ENCODE measurements at regions not wholly inside any gene's neighbourhood (a gene's known extent, or its start where the extent isn't known, plus 50 kb on each side); places are given as distances from the start of the nearest gene placed in this dataset.
A peak's percentile ranks its signal among the peaks of the same experiment; 100 is the strongest.

DNA sequence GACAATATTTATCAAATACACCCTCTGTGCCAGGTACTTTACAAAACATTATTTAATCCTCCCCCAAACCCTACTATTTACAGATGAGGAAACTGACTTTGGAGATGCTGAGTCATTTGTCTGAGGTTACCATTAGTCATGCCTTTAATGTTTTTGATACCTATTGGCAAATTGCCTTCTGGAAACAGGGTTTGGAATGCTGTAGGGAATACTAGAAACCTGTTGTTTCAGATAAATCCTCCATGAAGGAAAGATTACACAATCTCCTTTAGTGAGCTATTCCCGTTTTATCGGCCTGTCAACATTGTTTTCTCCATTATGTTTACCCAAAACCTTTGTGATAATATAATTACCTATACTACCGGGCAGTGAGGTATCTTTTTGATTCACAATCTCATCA lies 93.6 kb upstream of the ADGRF1 start:
- Mint-ChIP-seq H3K36me3 (no peaks in the 10 kb centered on the region), H3K4me1 (peaks cover 38% of the 10 kb centered on the region), H3K9me3 (no peaks in the 10 kb centered on the region), H3K27me3 (ENCODE audit: low read depth) (no peaks in the 10 kb centered on the region), H3K27ac (peak overlapping the region; percentile 53), H3K4me3 (no peak overlapping the region)
- TF ChIP-seq, protein P1, sequence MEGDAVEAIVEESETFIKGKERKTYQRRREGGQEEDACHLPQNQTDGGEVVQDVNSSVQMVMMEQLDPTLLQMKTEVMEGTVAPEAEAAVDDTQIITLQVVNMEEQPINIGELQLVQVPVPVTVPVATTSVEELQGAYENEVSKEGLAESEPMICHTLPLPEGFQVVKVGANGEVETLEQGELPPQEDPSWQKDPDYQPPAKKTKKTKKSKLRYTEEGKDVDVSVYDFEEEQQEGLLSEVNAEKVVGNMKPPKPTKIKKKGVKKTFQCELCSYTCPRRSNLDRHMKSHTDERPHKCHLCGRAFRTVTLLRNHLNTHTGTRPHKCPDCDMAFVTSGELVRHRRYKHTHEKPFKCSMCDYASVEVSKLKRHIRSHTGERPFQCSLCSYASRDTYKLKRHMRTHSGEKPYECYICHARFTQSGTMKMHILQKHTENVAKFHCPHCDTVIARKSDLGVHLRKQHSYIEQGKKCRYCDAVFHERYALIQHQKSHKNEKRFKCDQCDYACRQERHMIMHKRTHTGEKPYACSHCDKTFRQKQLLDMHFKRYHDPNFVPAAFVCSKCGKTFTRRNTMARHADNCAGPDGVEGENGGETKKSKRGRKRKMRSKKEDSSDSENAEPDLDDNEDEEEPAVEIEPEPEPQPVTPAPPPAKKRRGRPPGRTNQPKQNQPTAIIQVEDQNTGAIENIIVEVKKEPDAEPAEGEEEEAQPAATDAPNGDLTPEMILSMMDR (IDR thresholded peaks at IDR 0.05; ENCODE audit: unreplicated experiment) = no peak
- no peak for DNase-seq (ENCODE audit: low spot score in 2 of 2, unreplicated experiment in 2 of 2)

DNA sequence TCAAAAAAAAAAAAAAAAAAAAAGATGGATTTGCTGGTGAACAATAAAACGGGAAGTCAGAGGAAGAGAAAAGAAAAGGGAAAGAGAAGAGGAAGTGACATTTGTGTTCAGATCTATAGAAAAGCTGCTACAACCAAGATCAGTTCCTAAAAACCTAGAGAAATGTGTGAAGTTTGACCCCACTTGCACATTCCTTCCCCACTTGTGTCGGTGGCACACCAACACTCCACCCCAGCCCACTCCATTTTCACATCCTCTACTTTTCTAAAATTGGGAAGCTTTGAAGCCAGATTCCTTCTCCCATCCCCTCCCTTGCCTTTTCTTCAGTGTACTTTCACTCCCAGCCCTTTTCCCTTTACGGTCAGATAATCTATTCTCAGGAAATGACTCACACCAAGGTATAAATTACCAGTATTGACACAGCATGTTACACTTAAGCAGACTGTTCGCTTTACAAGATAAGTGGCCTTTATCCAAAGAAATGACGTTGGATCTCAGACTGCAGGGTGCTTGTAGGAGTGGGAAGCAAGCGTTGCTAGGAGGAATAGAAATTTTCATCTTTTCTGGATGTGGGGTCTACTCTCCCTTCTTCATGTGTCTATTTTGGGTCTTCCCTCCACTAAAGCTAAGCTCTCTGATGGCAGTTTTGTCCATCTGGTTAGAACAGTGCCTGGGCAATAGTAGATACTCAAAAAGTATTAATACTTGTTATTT lies 92.5 kb upstream of the ADGRF1 start:
- no peak for DNase-seq (ENCODE audit: low spot score in 2 of 2, unreplicated experiment in 2 of 2)
- no peaks in the 10 kb centered on the region for H3K27me3 Mint-ChIP-seq (ENCODE audit: low read depth)
- H3K4me1 Mint-ChIP-seq = peaks cover 36% of the 10 kb centered on the region
- TF ChIP-seq, protein P1 (IDR thresholded peaks at IDR 0.05; ENCODE audit: unreplicated experiment) = no peak
- H3K27ac Mint-ChIP-seq = peak overlapping the region; percentile 33
- no peaks in the 10 kb centered on the region for H3K9me3 Mint-ChIP-seq
- no peaks in the 10 kb centered on the region for H3K36me3 Mint-ChIP-seq
- H3K4me3 Mint-ChIP-seq = no peak overlapping the region

DNA sequence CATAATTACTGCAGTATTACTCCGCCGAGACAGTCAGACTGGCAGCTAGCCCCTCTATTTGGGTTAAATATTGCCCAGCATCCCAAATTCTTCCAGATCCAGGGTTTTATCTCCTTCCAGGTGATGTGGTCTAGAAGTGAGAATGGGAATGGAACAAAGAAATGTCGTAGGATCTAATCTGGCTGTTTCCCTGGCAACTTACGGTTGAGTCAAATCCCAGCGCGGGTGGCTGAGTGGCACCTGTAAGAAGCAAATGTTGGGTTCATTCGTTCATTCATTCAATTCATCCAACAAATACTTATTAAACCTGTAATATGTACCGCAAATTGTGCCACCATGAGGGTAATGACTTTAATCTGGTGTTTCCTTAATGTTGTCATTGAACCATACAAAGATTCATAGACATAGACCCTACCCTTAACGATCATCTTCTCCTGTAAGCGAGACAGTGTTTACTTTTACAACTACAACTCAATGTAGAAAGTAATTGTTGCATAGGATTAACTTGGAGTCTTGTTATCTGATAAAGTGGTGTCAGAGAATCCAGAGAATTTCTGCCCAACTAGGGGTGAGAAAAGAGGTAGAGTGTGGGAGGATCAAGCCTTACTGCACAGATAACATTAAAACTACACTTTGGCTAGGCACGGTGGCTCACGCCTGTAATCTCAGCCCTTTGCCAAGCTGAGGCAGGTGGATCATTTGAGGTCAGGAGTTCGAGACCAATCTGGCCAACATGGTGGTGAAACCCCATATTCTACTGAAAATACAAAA lies 91.3 kb upstream of the ADGRF1 start:
- no peak for DNase-seq (ENCODE audit: low spot score in 2 of 2, unreplicated experiment in 2 of 2)
- Mint-ChIP-seq H3K9me3 (no peaks in the 10 kb centered on the region), H3K36me3 (no peaks in the 10 kb centered on the region), H3K4me3 (no peak overlapping the region), H3K27ac (no peak overlapping the region), H3K4me1 (peaks cover 36% of the 10 kb centered on the region), H3K27me3 (ENCODE audit: low read depth) (no peaks in the 10 kb centered on the region)
- TF ChIP-seq, protein P1 (IDR thresholded peaks at IDR 0.05; ENCODE audit: unreplicated experiment) = no peak

DNA sequence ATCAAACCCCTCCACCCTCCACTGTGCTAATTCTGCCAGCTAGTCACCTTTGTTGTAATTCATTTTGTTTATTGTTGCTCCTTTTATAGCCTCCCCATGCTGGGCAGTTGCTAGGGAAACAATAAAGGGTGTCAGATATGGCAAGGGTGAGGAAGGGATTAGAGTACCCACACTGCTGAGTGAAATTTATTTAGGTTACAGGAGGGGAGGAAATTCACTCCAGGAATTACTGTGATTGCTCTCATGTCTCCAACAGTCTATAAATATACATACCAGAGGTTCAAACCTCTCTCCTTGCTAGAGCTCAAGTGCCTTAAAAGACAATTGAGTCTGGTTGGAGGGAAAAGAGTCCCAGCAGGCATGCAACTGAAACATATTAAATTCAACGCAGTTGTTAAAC lies 90.6 kb upstream of the ADGRF1 start:
- no peak overlapping the region for H3K27ac Mint-ChIP-seq
- peaks cover 36% of the 10 kb centered on the region for H3K4me1 Mint-ChIP-seq
- no peaks in the 10 kb centered on the region for H3K9me3 Mint-ChIP-seq
- no peaks in the 10 kb centered on the region for H3K36me3 Mint-ChIP-seq
- TF ChIP-seq, protein P1 (IDR thresholded peaks at IDR 0.05; ENCODE audit: unreplicated experiment) = no peak
- H3K27me3 Mint-ChIP-seq (ENCODE audit: low read depth) = no peaks in the 10 kb centered on the region
- DNase-seq (ENCODE audit: low spot score in 2 of 2, unreplicated experiment in 2 of 2) = no peak
- H3K4me3 Mint-ChIP-seq = no peak overlapping the region

DNA sequence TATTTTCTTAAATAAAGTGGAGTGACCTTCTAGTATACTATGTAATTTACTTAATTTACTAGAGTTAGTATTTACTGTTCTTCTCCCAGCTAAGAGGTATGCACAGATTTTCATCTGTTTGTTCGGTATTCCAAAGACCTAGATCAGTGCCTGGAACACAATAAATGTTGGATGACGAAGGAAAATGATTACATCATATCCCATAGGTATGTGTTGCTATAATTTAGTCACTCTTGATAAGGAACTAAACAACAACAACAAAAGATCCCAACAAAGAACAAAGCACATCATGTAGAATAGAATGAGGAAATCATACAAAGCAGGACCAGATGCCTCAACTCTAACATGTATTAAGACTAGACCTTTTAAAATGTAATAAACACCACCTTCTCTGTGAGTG lies 89.6 kb upstream of the ADGRF1 start:
- no peaks in the 10 kb centered on the region for H3K9me3 Mint-ChIP-seq
- no peaks in the 10 kb centered on the region for H3K36me3 Mint-ChIP-seq
- H3K27ac Mint-ChIP-seq = no peak overlapping the region
- TF ChIP-seq, protein P1 (IDR thresholded peaks at IDR 0.05; ENCODE audit: unreplicated experiment) = no peak
- H3K4me1 Mint-ChIP-seq = peaks cover 42% of the 10 kb centered on the region
- no peak overlapping the region for H3K4me3 Mint-ChIP-seq
- H3K27me3 Mint-ChIP-seq (ENCODE audit: low read depth) = no peaks in the 10 kb centered on the region
- no peak for DNase-seq (ENCODE audit: low spot score in 2 of 2, unreplicated experiment in 2 of 2)

All from mesothelial cell of epicardium (in vitro differentiated cells).